Fibroblast of pulmonary artery (primary cell): ENCODE measurements at regions not wholly inside any gene's neighbourhood (a gene's known extent, or its start where the extent isn't known, plus 50 kb on each side); places are given as distances from the start of the nearest gene placed in this dataset.

Experiments used
- DNase-seq: peaks from one replicate; pipeline ENCODE4 v3.0.0-alpha.2; 2010; ENCODE audit warnings: low read depth
- H3K4me3 ChIP-seq: replicated peaks from 2 replicates; pipeline ENCODE4 v1.5.1; 2011; ENCODE audit warnings: low read depth, mild to moderate bottlenecking, control low read depth, low read length, moderate library complexity
- CTCF ChIP-seq: IDR thresholded peaks from 2 replicates; pipeline ENCODE4 v1.5.1; 2011; ENCODE audit warnings: mild to moderate bottlenecking, control low read depth, low read length, inconsistent platforms; ENCODE audit errors: missing control alignments

GRCh38 chr4:20122198-20122988, 129.3 kb upstream of the SLIT2 start:
- H3K4me3 ChIP-seq = no peak overlapping the region
- DNase-seq = no peak
- no peak for TF ChIP-seq CTCF

- TF ChIP-seq CTCF = no peak
- no peak overlapping the region for H3K4me3 ChIP-seq
- no peak for DNase-seq
Observed at GRCh38 chr4:20119141-20119540, 132.6 kb upstream of the SLIT2 start.

GRCh38 chr4:20109391-20109790, 142.3 kb upstream of the SLIT2 start:
- TF ChIP-seq CTCF = no peak
- peak; percentile 53 for DNase-seq
- no peak overlapping the region for H3K4me3 ChIP-seq

GRCh38 chr4:20106921-20107320, 144.8 kb upstream of the SLIT2 start:
- no peak for TF ChIP-seq CTCF
- no peak overlapping the region for H3K4me3 ChIP-seq
- DNase-seq = no peak

- H3K4me3 ChIP-seq = no peak overlapping the region
- no peak for TF ChIP-seq CTCF
- no peak for DNase-seq
Observed at GRCh38 chr4:20101831-20102230, 149.9 kb upstream of the SLIT2 start.

GRCh38 chr4:20096911-20097310, 154.8 kb upstream of the SLIT2 start:
- no peak for TF ChIP-seq CTCF
- DNase-seq = peak; percentile 23
- H3K4me3 ChIP-seq = no peak overlapping the region

GRCh38 chr4:20095805-20096541, 155.7 kb upstream of the SLIT2 start:
- DNase-seq = no peak
- no peak overlapping the region for H3K4me3 ChIP-seq
- TF ChIP-seq CTCF = no peak
